ENCODE measurements at regions not wholly inside any gene's neighbourhood (a gene's known extent, or its start where the extent isn't known, plus 50 kb on each side); places are given as distances from the start of the nearest gene placed in this dataset.

DNA sequence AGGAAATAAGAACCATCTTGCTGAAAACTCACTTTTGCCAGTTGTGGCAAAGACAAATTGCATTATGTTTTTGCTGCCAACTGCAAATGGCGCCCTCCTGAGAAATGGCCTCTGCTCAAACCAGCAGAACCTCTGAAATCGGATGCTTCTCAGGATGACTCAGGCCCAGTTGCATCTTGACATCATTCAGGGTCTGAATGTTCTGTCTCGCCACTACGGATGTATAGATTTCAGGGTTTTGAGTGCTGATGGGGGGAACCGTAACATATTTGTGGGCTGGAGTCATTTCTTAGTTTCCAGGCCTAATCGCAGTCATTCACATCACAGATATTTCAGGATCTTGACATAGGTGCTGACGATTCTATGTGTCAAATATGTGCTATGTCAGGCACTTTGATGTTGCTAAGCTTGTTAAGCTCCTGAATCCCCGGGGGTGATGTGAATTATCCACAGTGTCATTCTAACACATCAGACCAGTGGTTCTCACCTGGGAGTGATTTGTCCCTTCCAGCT is 207.1 kb downstream of the NFATC2 start:
- H3K9me3 ChIP-seq: no peaks in the 10 kb centered on the region
- H3K4me1 ChIP-seq (ENCODE audit: insufficient read depth): no peaks in the 10 kb centered on the region
- H3K36me3 ChIP-seq: no peaks in the 10 kb centered on the region
- no peak for DNase-seq
- H3K27ac ChIP-seq: no peak overlapping the region
- no peak overlapping the region for H3K4me3 ChIP-seq
- TF ChIP-seq EP300 (IDR thresholded peaks at IDR 0.05) (no peak), POLR2A (IDR thresholded peaks at IDR 0.05) (no peak), CTCF (IDR thresholded peaks at IDR 0.05) (no peak)
- H3K27me3 ChIP-seq: no peaks in the 10 kb centered on the region
- intact Hi-C loops (cut with DNase I): no loop called here
- WGBS, 3 donors: 45 to 63% (median 61%) methylated on average over 8 of the region's 8 CpGs

DNA sequence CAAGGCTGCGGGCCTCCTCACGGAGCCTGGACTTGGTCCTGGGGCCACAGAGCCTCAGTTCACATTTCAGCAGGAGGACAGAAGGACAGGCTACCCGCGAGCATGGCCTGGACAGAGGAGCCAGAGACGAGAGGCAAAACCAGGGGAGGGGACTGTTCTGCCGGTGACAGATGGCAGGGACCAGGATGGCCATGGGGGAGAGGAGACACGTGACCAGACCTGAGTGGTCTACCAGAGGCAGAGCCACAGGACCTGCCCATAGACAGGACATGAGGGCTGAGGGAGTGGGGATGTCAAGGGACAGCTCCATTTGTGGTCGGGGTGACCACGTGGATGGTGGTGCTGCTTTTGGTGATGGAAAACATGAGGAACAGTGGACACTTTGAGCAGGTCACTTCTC is 207.9 kb downstream of the NFATC2 start:
- Histone ChIP-seq H3K27ac (no peak overlapping the region), H3K36me3 (no peaks in the 10 kb centered on the region), H3K4me3 (no peak overlapping the region), H3K27me3 (no peaks in the 10 kb centered on the region), H3K9me3 (no peaks in the 10 kb centered on the region), H3K4me1 (ENCODE audit: insufficient read depth) (no peaks in the 10 kb centered on the region)
- no peak for DNase-seq
- TF ChIP-seq POLR2A (IDR thresholded peaks at IDR 0.05): no peak
- no peak for TF ChIP-seq EP300 (IDR thresholded peaks at IDR 0.05)
- TF ChIP-seq CTCF (IDR thresholded peaks at IDR 0.05): no peak
- intact Hi-C loops (cut with DNase I): no loop called here
- 79 to 85% (median 80%) methylated on average over 9 of the region's 9 CpGs for WGBS, 3 donors

- Histone ChIP-seq H3K27me3 (no peaks in the 10 kb centered on the region), H3K9me3 (no peaks in the 10 kb centered on the region), H3K36me3 (no peaks in the 10 kb centered on the region), H3K4me1 (ENCODE audit: insufficient read depth) (no peaks in the 10 kb centered on the region), H3K27ac (no peak overlapping the region), H3K4me3 (no peak overlapping the region)
- intact Hi-C loops (cut with DNase I): no loop called here
- no peak for DNase-seq
- TF ChIP-seq POLR2A (IDR thresholded peaks at IDR 0.05) (no peak), EP300 (IDR thresholded peaks at IDR 0.05) (no peak), CTCF (IDR thresholded peaks at IDR 0.05) (no peak)
- 86 to 91% (median 89%) methylated on average over 14 of the region's 14 CpGs for WGBS, 3 donors
Observed at GRCh38 chr20:51333971-51334370, 208.5 kb downstream of the NFATC2 start.

- DNase-seq: no peak
- Histone ChIP-seq H3K9me3 (no peaks in the 10 kb centered on the region), H3K27me3 (no peaks in the 10 kb centered on the region), H3K27ac (no peak overlapping the region), H3K36me3 (no peaks in the 10 kb centered on the region), H3K4me3 (no peak overlapping the region), H3K4me1 (ENCODE audit: insufficient read depth) (no peaks in the 10 kb centered on the region)
- TF ChIP-seq CTCF (IDR thresholded peaks at IDR 0.05) (no peak), EP300 (IDR thresholded peaks at IDR 0.05) (no peak), POLR2A (IDR thresholded peaks at IDR 0.05) (no peak)
- WGBS, 3 donors: 81 to 86% (median 81%) methylated on average over 3 of the region's 3 CpGs
- intact Hi-C loops (cut with DNase I): no loop called here
Observed at GRCh38 chr20:51333446-51333845, 209.1 kb downstream of the NFATC2 start.
